Cerebellar cortex (tissue), 1 donor: ENCODE measurements at regions not wholly inside any gene's neighbourhood (a gene's known extent, or its start where the extent isn't known, plus 50 kb on each side); places are given as distances from the start of the nearest gene placed in this dataset.
"Not testable (repeated sequence)": the region's sequence is repeated elsewhere in the genome, so short reads cannot be mapped to it uniquely, and the experiment has no call there.

Source experiments
- DNase-seq: peaks from one replicate; pipeline ENCODE4 v3.0.0-alpha.2; 2015; ENCODE audit warnings: low spot score

DNA sequence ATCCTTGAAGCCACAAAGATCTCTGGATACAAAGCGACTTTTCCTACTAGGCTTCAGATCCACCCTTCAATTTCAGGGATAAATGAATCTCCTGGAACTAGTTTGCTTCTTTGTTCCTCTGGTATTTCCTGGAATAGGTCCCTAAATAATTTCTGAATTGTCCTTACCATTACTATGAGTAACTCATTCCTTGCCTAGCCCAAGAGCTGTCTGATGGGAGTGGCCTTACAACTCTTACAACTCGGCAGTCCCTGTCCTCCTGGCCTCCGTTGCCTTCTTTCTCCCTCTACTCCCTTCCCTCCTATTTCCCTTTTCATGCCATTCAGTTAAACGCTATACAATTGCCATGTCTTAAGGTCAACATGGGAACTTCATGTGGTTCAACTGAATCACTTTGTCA is 98.2 kb upstream of the FHL2 start:
- DNase-seq: no peak

DNA sequence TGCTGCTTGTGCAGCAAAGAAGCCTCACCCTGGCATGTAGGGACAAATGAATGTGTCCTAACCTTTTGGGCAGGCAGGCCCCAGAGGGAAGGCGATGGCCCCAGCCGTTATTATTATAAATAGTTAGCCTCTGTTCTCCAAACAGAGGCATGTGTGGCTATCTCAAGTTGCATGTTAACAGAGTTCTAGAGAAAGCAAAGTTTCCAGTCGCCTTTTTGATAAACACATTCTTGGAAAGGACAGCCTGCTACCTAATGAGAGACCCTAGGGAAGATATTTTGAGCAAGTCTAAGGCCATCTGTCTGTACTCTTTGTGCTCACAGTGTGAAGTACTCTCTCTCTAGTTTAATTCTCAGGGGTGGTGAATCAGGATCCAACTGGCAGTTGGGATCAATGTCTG is 97.4 kb upstream of the FHL2 start:
- no peak for DNase-seq

GRCh38 chr2:105494683-105495425 is 96.0 kb upstream of the FHL2 start:
- no peak for DNase-seq

- DNase-seq: no peak
These were observed 92.1 kb upstream of the FHL2 start for GRCh38 chr2:105490956-105491355.

DNA sequence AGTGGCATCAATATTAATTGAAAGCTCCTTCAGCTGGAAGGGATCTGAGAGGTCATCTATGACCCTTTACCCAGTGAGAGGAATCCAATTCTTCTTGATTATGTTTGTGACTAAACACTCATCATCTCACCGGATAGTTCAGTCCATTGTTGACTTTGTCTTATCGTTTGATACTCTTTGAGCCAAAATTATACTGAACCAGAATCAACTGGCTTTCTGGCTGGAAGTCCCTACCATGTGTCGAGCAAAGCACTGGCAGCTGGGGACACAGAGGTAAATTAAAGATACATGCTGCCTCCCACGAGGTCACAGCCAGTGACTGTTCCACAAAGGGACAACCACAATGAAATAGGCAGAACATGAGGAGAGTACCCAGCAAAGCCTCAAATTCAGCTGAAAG is 91.4 kb upstream of the FHL2 start:
- DNase-seq: no peak

DNA sequence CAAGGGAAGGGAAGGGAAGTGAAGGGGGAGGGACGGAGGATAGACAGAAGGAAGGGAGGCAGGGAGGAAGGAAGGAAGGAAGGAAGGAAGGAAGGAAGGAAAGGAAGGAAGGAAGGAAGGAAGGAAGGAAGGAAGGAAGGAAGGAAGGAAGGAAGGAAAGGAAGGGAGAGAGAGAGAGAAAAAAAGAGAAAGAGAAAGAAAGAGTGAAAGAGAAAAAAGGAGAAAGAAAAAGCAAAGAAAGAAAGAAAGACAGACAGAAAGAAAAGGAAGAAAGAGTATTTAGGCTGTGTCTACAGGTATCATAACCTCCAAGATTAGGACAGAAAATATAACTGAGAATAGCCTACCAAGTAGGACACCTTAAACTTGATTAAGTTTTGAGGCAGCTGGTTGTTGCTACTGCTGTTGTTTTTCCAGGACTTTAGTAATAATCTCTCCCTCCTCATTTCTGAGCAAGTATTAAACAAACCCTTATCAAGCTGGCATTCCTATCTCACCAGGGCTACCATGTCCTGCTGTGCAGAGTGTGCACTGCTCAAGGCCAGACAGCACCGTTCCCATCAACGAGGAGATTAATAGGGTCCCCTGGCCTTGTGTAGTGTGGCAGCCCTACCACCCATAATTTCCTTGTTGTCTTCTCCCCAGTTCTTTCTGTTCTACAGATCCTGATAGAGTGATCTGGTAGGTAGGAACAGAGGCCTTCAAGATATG is 90.5 kb upstream of the FHL2 start:
- no peak for DNase-seq

GRCh38 chr2:105488285-105488684 is 89.4 kb upstream of the FHL2 start:
- no peak for DNase-seq

- DNase-seq: no peak
These were observed 88.6 kb upstream of the FHL2 start for GRCh38 chr2:105487142-105488069.

GRCh38 chr2:105486762-105487141 is 87.9 kb upstream of the FHL2 start:
- no peak for DNase-seq

GRCh38 chr2:105478670-105479069 is 79.8 kb upstream of the FHL2 start:
- DNase-seq: no peak

- DNase-seq: not testable (repeated sequence)
These were observed 78.3 kb upstream of the FHL2 start for GRCh38 chr2:105477050-105477620.

DNA sequence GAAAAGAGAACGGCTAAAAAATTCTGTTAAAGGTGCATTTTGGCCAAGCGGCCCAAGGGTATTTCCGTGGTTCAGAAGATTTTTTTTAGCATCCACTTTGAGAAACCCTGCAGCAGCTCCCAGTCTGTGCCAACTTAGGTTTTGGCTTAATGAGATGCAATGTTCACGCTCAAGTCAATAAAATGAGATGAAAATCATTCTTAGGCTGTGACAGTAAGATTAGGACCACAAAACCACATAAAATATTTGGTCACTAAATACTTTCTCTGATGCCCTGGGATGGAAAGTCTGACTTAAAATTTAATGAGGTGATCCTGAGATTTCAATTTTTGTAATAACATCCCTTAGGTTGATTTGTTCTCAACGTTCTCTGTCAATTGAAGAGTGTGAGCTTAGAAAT is 74.2 kb upstream of the FHL2 start:
- DNase-seq: no peak

DNA sequence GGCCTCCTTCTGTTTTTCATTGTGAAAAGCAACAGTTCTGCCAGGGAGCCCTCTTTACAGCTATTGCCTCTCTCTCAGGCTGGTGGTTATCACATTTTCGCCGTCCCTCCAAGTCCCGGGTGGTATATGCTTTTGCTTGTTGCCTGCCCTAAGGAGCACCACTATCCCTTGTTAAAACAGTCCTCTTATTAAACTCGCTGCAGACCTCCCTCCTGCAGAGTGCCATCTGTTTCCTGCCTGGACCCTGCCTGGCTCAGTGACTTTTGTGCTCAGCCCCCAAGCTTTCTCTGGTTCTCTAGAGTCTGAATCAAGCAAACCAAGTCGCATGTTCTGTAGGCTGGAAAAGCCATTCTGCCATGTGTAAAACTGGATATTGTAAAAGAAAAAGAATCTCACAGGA is 72.1 kb upstream of the FHL2 start:
- DNase-seq: peak; percentile 74

DNA sequence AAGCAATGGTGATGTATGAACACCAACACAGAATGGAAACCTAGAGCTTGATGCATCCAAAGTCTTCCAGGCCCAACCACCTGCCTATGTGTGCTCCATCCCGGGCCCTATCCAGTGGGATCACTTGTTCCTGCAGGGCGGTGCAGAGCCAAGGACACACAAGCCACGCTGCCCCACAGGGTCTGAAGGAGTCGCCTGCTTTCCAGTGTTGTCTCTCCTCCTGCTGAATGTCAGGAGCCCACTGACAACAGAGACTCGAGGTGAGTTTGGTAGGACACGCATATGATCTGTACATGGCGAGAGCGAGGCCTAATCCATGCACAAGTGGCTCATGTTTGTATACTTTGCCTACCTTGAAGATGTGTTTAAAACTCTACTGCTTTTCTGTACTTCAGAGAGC is 70.9 kb upstream of the FHL2 start:
- DNase-seq: no peak

DNA sequence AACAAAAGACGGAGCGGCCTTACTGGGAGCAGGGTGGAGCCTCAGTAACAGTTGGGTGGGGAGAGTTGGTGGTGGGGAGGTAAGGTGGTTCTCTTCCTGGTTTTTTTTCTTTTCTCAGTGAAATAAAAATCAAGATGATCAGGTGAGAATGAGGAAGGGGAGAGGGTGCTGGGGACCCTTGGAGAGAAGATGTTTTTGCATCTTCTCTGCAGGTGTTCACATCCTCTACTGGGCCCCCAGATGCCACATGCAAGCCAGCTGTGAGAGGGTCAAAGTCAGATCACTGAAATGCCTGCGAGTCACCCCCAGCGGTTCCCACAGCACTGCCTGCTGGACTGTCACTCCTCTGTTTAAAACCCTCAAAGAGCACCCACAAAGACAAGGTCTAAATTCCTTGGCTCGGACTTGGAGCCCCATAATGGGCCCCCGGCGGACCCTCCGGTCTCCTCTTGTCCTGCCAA is 69.8 kb upstream of the FHL2 start:
- no peak for DNase-seq

DNA sequence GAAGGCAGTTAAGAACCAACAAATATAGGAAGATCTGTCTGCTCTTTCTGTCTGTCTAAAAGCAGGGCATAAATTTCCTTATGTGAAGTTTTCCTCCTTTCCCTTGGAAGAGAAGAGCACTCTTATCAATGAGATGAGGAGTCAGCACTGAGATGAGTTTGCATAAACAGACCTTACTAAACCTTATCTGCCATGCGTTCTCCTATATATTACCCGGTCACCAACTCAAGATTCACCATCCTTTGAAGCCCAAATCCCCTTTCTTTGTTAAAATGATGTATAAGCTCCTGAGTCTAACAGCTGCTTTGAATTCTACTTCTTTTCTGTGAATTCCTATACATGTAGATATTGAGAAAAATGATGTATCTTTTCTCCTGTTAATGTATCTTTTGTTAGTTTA is 65.5 kb upstream of the FHL2 start:
- DNase-seq: no peak

- no peak for DNase-seq
These were observed 61.3 kb upstream of the FHL2 start for GRCh38 chr2:105460048-105460732.

DNA sequence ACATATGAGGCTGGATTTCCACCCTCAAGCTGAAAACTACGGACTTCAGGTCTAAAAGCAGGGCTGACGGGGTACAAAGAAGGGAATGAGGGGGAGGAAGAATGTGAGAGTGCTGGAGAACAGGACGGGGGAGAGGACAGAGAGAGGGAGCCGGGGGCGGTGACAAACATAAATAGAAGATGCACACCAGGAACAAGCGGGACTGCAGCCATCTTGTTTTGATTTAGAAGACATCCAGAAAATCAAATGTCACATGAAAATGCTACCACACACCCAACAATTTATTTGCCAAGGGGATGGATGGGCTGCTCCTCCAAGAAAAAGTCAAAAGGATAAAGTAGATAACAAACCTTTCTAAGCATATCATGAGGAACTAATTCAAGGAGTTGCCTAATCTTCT is 59.2 kb upstream of the FHL2 start:
- no peak for DNase-seq

- DNase-seq: no peak
These were observed 56.7 kb upstream of the FHL2 start for GRCh38 chr2:105455488-105456003.

- peak; percentile 22 for DNase-seq
These were observed 56.1 kb upstream of the FHL2 start for GRCh38 chr2:105454801-105455485.
